ENCODE measurements at regions not wholly inside any gene's neighbourhood (a gene's known extent, or its start where the extent isn't known, plus 50 kb on each side); places are given as distances from the start of the nearest gene placed in this dataset.

GRCh38 chr3:166453478-166453877, 616.3 kb upstream of the BCHE start:
- TF ChIP-seq ZFX (IDR thresholded peaks at IDR 0.05) = no peak
- TF ChIP-seq CTCF (conservative IDR thresholded peaks at IDR 0.05) = no peak
- H3K27ac ChIP-seq = no peak overlapping the region

GRCh38 chr3:166451997-166452396, 614.8 kb upstream of the BCHE start:
- TF ChIP-seq CTCF (conservative IDR thresholded peaks at IDR 0.05) (no peak), ZFX (IDR thresholded peaks at IDR 0.05) (no peak)
- H3K27ac ChIP-seq = no peak overlapping the region

- H3K27ac ChIP-seq = no peak overlapping the region
- TF ChIP-seq CTCF (conservative IDR thresholded peaks at IDR 0.05) (no peak), ZFX (IDR thresholded peaks at IDR 0.05) (no peak)
Observed at GRCh38 chr3:166447513-166447912, 610.3 kb upstream of the BCHE start.

- TF ChIP-seq CTCF (conservative IDR thresholded peaks at IDR 0.05) = no peak
- no peak for TF ChIP-seq ZFX (IDR thresholded peaks at IDR 0.05)
Observed at GRCh38 chr3:166446986-166447385, 609.8 kb upstream of the BCHE start.

GRCh38 chr3:166446291-166446690, 609.1 kb upstream of the BCHE start:
- no peak for TF ChIP-seq ZFX (IDR thresholded peaks at IDR 0.05)
- no peak for TF ChIP-seq CTCF (conservative IDR thresholded peaks at IDR 0.05)
- H3K27ac ChIP-seq = no peak overlapping the region

More at GRCh38 chr3:166446986-166447385, 609.8 kb upstream of the BCHE start:
- H3K27ac ChIP-seq = no peak overlapping the region

- TF ChIP-seq ZFX (IDR thresholded peaks at IDR 0.05) = no peak
- no peak for TF ChIP-seq CTCF (conservative IDR thresholded peaks at IDR 0.05)
- H3K27ac ChIP-seq = no peak overlapping the region
Observed at GRCh38 chr3:166445865-166446264, 608.6 kb upstream of the BCHE start.

GRCh38 chr3:166444756-166445155, 607.5 kb upstream of the BCHE start:
- TF ChIP-seq ZFX (IDR thresholded peaks at IDR 0.05) (no peak), CTCF (conservative IDR thresholded peaks at IDR 0.05) (no peak)
- H3K27ac ChIP-seq = no peak overlapping the region

Measured in C4-2B (cell line).